GM18508 (cell line): ENCODE measurements at regions not wholly inside any gene's neighbourhood (a gene's known extent, or its start where the extent isn't known, plus 50 kb on each side); places are given as distances from the start of the nearest gene placed in this dataset.

Source experiments
- ATAC-seq: cut with Tn5 transposase; IDR thresholded peaks from one replicate; pipeline ENCODE4 v1.9.1; 2021; ENCODE audit warnings: moderate number of reproducible peaks; ENCODE audit not compliant: insufficient read depth, unreplicated experiment

- no peak for ATAC-seq
Observed at GRCh38 chr4:156598138-156598681, 373.4 kb downstream of the PDGFC start.

GRCh38 chr4:156596706-156597329 is 374.8 kb downstream of the PDGFC start:
- ATAC-seq = no peak

- no peak for ATAC-seq
Observed at GRCh38 chr4:156596026-156596425, 375.6 kb downstream of the PDGFC start.

- no peak for ATAC-seq
Observed at GRCh38 chr4:156595041-156595440, 376.6 kb downstream of the PDGFC start.

- no peak for ATAC-seq
Observed at GRCh38 chr4:156594624-156595023, 377.0 kb downstream of the PDGFC start.

GRCh38 chr4:156593464-156593863 is 378.1 kb downstream of the PDGFC start:
- ATAC-seq = no peak

GRCh38 chr4:156591679-156592078 is 379.9 kb downstream of the PDGFC start:
- no peak for ATAC-seq

DNA sequence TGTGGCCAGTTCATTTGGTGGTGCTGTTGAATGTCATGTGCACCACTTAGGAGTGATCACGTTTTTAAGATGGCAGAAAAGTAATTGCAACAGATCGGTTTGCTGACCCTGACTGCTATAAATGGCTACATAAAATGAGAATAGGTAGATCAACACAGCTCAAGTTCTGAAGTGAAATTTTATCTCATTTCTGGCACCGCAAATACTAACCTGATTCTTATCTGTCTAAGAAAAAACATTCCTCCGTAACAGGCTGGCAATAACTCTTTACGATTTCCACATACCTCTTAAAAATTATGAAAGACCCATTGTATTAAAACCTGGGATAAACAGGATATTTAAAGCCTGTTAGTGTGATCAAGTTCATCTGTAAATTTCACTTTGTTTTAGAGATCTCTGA is 387.5 kb downstream of the PDGFC start:
- no peak for ATAC-seq

GRCh38 chr4:156583265-156583664 is 388.3 kb downstream of the PDGFC start:
- ATAC-seq = no peak

GRCh38 chr4:156581282-156582063 is 390.1 kb downstream of the PDGFC start:
- no peak for ATAC-seq

DNA sequence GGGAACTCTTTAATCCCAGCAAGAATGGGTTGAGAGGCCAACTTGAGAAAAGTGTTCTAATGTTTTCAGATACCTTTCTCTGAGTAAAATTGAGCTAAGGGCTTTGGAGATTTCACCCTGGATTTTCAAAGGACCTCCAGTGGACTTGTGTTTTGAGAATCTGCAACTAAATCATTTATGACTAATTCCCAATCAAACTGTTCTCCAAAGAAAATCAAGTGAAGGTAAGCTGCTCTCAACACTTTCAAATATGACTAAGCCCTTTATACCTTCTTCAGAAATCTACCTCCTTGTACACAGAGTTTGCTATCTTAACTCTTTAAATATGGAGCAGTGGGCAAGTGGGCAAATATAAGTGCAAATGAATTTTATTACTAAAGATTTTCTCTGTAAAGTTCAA is 392.9 kb downstream of the PDGFC start:
- ATAC-seq = no peak

DNA sequence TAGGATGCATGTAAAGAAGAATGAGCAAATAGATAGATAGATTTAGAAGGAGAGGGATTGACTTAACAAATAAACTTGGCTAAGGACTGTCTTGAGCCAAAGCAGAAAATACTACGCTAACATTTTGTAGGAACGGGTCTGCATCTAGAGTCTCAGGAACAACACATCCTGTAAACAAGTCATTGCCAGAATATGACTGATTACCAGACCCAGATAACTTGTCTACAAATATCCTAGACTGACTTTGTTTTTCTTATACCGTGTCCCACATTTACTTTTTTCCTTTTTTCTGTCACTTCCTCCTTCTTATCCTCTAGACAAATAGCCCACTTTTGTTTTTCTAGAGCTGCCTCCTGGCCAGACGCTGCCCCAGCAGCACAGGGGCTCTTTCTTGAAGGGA is 393.6 kb downstream of the PDGFC start:
- no peak for ATAC-seq

DNA sequence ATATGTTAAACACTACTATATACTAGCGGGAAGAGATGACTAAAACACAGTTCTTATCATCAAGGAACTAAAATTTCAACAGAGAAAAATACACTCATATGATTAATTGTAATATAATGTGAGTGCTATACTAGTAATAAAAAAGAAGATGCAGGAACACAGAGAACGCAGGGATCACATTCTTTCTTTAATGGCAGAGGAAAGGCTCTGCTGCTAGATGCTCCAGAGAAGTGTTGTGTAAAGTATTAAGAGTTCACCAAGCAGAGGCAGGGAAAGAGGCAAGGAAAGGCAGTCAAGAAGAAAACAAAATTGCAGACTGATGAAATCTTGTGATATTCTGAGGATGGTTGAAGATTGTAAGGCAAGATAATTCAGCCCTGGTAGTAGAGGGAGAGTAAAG is 394.7 kb downstream of the PDGFC start:
- no peak for ATAC-seq

DNA sequence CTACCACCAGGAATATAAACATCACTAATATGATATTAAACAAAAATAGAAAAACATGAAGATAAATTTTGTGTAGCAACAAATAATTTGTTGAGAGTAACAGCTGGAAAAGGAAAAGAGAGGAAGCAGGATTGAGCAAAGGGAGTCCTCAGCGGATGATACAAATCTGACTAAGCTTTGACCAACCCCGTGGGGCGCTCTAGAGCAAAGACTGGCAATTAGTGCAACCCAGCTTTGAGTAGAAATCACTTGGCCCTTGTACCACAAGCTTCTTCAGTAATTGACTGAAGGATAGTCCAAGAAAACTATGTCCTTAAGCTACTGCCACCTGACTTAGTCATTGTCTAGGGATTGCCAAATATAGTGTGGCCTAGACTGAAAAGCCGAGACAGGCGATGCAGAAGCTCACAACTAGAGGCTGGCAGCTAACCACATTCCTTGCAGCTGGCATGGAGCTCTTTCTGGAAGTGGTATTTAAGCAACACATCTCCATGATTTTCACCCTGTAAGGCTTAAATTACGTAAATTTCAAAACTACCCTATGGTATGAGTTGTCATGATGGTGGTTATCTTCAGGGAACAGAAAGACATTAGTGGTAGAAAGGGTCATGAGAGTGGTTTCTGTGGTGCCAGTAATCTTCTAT is 396.0 kb downstream of the PDGFC start:
- no peak for ATAC-seq

DNA sequence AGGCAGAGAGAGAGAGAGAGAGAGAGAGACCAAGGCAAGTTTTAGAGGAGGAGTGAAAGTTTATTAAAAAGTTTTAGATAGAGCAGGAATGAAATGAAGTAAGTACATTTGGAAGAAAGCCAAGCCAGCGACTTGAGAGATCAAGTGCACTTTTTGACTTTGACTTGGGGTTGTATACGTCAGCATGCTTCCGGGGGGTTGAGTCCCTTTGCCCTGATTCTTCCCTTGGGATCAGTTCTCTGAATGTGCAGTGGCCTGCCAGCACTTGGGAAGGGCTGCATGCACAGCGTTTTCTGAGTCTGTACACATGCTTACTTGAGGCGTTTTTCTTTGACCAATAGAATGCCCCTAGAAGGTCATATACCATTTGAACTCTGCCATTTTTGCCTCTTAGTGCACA is 400.5 kb downstream of the PDGFC start:
- no peak for ATAC-seq

- no peak for ATAC-seq
Observed at GRCh38 chr4:156569535-156569934, 402.1 kb downstream of the PDGFC start.

DNA sequence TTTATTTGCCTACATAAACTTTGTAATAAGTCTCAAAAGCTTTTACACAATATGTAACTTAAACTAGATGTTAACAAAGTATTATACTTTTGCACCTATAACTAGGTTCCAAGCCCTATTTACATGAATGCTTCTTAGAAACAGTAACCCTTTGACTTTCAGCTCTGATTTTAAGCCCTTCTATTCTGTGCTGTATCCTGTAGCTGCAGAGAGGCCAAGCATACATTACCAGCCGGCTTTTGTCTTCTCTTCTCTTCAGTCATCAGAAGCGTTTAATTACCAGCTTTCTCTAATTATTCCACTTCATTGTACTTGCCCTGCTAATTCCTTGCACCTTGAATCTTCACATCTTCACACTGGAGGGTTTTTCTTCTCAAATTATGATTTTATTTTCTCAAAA is 403.1 kb downstream of the PDGFC start:
- no peak for ATAC-seq

DNA sequence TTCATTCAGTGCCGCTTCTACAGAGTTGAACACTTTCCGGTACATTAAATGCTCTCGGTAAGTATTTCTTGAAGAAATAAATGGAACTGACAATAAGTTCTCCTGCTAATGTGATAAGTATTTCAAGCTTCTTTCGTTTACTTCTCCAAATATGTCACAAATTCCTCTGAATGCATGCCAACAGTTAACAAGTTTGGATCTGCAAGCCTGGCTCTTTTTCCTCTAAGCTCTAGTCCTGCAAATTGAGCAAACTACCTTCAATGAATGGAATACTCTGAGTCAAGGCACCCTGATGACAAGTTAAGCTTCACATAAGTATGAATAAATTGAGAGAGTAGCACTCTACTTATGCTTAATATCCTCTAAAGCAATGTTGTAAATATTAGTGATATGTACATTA is 403.6 kb downstream of the PDGFC start:
- no peak for ATAC-seq

GRCh38 chr4:156560701-156561100 is 410.9 kb downstream of the PDGFC start:
- no peak for ATAC-seq

GRCh38 chr4:156559346-156559745 is 412.3 kb downstream of the PDGFC start:
- ATAC-seq = no peak

DNA sequence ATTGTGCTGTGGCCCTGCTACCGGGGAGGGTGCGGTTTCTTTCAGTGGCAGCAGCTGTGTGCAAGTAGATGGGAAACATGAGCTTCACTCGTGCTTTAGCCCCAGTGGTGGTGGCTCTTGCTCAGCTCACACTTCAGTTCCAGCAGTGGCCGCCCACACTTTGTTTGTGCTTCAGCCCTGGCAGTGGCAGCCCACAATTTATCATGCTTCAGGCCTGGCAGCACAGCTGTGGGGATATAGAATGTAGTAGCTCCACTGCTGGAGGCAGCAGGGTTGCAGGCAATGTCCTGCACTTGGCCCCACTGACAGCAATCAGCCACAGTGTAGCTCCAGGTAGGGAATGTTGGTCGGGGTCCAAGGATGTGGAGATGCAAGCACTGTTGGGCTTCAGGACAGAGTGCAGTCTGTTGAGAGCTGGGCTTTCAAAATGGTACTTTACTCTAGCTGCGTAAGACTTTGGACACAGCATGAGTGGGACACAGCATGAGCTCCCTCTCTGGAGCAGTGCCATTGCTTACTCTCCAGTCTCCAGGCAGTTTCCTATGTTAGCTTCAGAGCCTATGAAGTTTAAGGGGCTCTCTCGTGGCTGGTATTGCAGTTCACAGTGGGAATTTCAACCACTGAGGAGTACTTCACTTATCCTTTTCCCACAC is 413.1 kb downstream of the PDGFC start:
- no peak for ATAC-seq
